IMR-90 (cell line): ENCODE measurements at regions not wholly inside any gene's neighbourhood (a gene's known extent, or its start where the extent isn't known, plus 50 kb on each side); places are given as distances from the start of the nearest gene placed in this dataset.

ENCODE experiments used
- ATAC-seq: fragments of 200-7000 bp; cut with Tn5 transposase; 2 replicates; pipeline ENCODE4 v1.9.1; 2020; ENCODE audit warnings: low read depth, mild to moderate bottlenecking, moderate library complexity
- BruUV-seq: library from RNA; stranded (reverse); fragments of 400-500 nt; replicated peaks from 2 replicates; lab custom pipeline; 2021; lab: Mats Ljungman, UMichigan
- CTCF ChIA-PET: fragments of 300-600 bp; formaldehyde crosslinking; extraction: SDS; loops from one replicate; lab custom pipeline; 2021; ENCODE audit warnings: antibody characterized with exemption; lab: Yijun Ruan, JAX
- POLR2A ChIA-PET: fragments of 300-600 bp; sonication (Branson Sonifier 250); formaldehyde crosslinking; loops from one replicate; lab custom pipeline; 2022; ENCODE audit warnings: antibody characterized with exemption; ENCODE audit not compliant: unreplicated experiment; lab: Charles Lee
- DNase-seq: peaks from one replicate; pipeline ENCODE4 v3.0.0; 2013
- H2AFZ ChIP-seq: replicated peaks from 2 replicates; pipeline ENCODE3; 2013; ENCODE audit warnings: low read length, mild to moderate bottlenecking; ENCODE audit not compliant: poor library complexity
- H2AK5ac ChIP-seq: 2 replicates; pipeline ENCODE4 v1.6.1; 2013; ENCODE audit warnings: low read depth, low read length, inconsistent platforms
- H2AK9ac ChIP-seq: replicated peaks from 2 replicates; pipeline ENCODE3; 2013; ENCODE audit warnings: mild to moderate bottlenecking, low read depth, low read length, moderate library complexity; ENCODE audit not compliant: poor library complexity
- H2BK120ac ChIP-seq: 2 replicates; pipeline ENCODE4 v1.6.1; 2013; ENCODE audit warnings: low read depth, low read length, inconsistent platforms
- H2BK15ac ChIP-seq: 3 replicates; pipeline ENCODE4 v1.6.1; 2013; ENCODE audit warnings: low read depth, low read length, inconsistent platforms
- H2BK20ac ChIP-seq: 2 replicates; pipeline ENCODE4 v1.6.1; 2013; ENCODE audit warnings: low read depth, mild to moderate bottlenecking, inconsistent platforms, low read length, moderate library complexity
- H2BK5ac ChIP-seq: 2 replicates; pipeline ENCODE4 v1.6.1; 2013; ENCODE audit warnings: mild to moderate bottlenecking, low read depth, low read length, inconsistent platforms; ENCODE audit not compliant: poor library complexity, severe bottlenecking
- H3K14ac ChIP-seq: replicated peaks from 2 replicates; pipeline ENCODE4 v1.6.1; 2013; ENCODE audit warnings: low read depth, low read length, inconsistent platforms
- H3K18ac ChIP-seq: 2 replicates; pipeline ENCODE4 v1.6.1; 2013; ENCODE audit warnings: low read depth, low read length, control low read depth
- H3K23ac ChIP-seq: 2 replicates; pipeline ENCODE4 v1.6.1; 2013; ENCODE audit warnings: low read depth, low read length, inconsistent platforms
- H3K27ac ChIP-seq: 2 replicates; pipeline ENCODE4 v1.5.1; 2013; ENCODE audit warnings: mild to moderate bottlenecking, control low read depth, low read length; ENCODE audit not compliant: insufficient read depth
- H3K27me3 ChIP-seq: 2 replicates; pipeline ENCODE4 v1.6.1; 2013; ENCODE audit warnings: low read length; ENCODE audit not compliant: control insufficient read depth, insufficient read depth
- H3K36me3 ChIP-seq: 2 replicates; pipeline ENCODE4 v1.6.1; 2013; ENCODE audit warnings: low read length, mixed read lengths; ENCODE audit not compliant: control insufficient read depth, insufficient read depth
- H3K4ac ChIP-seq: 2 replicates; pipeline ENCODE4 v1.6.1; 2013; ENCODE audit warnings: low read depth, low read length, inconsistent platforms
- H3K4me1 ChIP-seq: 2 replicates; pipeline ENCODE4 v1.6.1; 2013; ENCODE audit warnings: low read length, mixed read lengths; ENCODE audit not compliant: control insufficient read depth, insufficient read depth
- H3K4me2 ChIP-seq: 2 replicates; pipeline ENCODE4 v1.6.1; 2013; ENCODE audit warnings: low read depth, mild to moderate bottlenecking, control low read depth, low read length, moderate library complexity
- H3K4me3 ChIP-seq: 2 replicates; pipeline ENCODE4 v1.5.1; 2013; ENCODE audit warnings: low read depth, mild to moderate bottlenecking, control low read depth, low read length, moderate library complexity; ENCODE audit not compliant: insufficient read depth
- H3K56ac ChIP-seq: 2 replicates; pipeline ENCODE4 v1.6.1; 2013; ENCODE audit warnings: low read length, inconsistent platforms; ENCODE audit not compliant: insufficient read depth; ENCODE audit errors: extremely low read depth
- H3K79me1 ChIP-seq, 2 experiments: 2 replicates each; pipeline ENCODE4 v1.6.1; 2013; ENCODE audit warnings: low read length in 2 of 2, inconsistent platforms in 1 of 2, low read depth in 1 of 2
- H3K9ac ChIP-seq: 2 replicates; pipeline ENCODE4 v1.6.1; 2013; ENCODE audit warnings: low read depth, low read length, control low read depth
- H3K9me1 ChIP-seq: 2 replicates; pipeline ENCODE4 v1.6.1; 2013; ENCODE audit warnings: low read length, inconsistent platforms; ENCODE audit not compliant: insufficient read depth
- H3K9me3 ChIP-seq: 2 replicates; pipeline ENCODE4 v1.6.1; 2013; ENCODE audit warnings: low read length; ENCODE audit not compliant: control insufficient read depth, insufficient read depth
- H4K20me1 ChIP-seq: 2 replicates; pipeline ENCODE4 v1.6.1; 2013; ENCODE audit warnings: low read length, inconsistent platforms; ENCODE audit not compliant: insufficient read depth
- H4K5ac ChIP-seq: 2 replicates; pipeline ENCODE4 v1.6.1; 2013; ENCODE audit warnings: mild to moderate bottlenecking, low read depth, low read length, control low read depth
- H4K8ac ChIP-seq, 2 experiments: 2 replicates each; pipeline ENCODE4 v1.6.1; 2013; ENCODE audit warnings: low read depth in 2 of 2, low read length in 2 of 2, control low read depth in 1 of 2, inconsistent platforms in 1 of 2
- H4K91ac ChIP-seq: 2 replicates; pipeline ENCODE4 v1.6.1; 2013; ENCODE audit warnings: low read depth, low read length, inconsistent platforms; ENCODE audit not compliant: insufficient read depth
- BHLHE40 ChIP-seq: fragments of 150-350 bp; IDR thresholded peaks from 2 replicates; pipeline ENCODE4 v1.6.1; 2016; ENCODE audit warnings: mild to moderate bottlenecking, low read depth, low read length
- MAFK ChIP-seq: IDR thresholded peaks from 2 replicates; pipeline ENCODE4 v1.6.1; 2012; ENCODE audit warnings: low read depth, low read length, improper control_type of control experiment
- MAZ ChIP-seq: IDR thresholded peaks from 2 replicates; pipeline ENCODE4 v1.6.1; 2012; ENCODE audit warnings: low read depth, mild to moderate bottlenecking, low read length, improper control_type of control experiment, moderate library complexity, borderline replicate concordance
- WGBS, 2 experiments: methylation state at CpG; one replicate each; pipeline versions ENCODE4 v1.1.5 to v1.1.7; 2013; ENCODE audit warnings: missing lambda C conversion rate in 2 of 2; ENCODE audit not compliant: insufficient read length in 1 of 2; ENCODE audit errors: extremely low coverage in 2 of 2; 5-methylcytosine and 5-hydroxymethylcytosine counted together
- dilution Hi-C: fragments of 300-500 bp; cut with HindIII; formaldehyde crosslinking; loops from one replicate; pipeline ENCODE4 v1.14.3; 2018; ENCODE audit warnings: low sequenced_read_pairs; ENCODE audit not compliant: unreplicated experiment
- in situ Hi-C: fragments of 300-500 bp; cut with MboI; formaldehyde crosslinking; loops from 3 replicates; pipeline ENCODE4 v1.14.3; 2019; ENCODE audit warnings: low sequenced_read_pairs, inconsistent platforms, mixed read lengths
- intact Hi-C: fragments of 100-400 bp; cut with micrococcal nuclease; formaldehyde crosslinking; loops from 2 replicates; pipeline ENCODE4 v1.10.0; 2022

DNA sequence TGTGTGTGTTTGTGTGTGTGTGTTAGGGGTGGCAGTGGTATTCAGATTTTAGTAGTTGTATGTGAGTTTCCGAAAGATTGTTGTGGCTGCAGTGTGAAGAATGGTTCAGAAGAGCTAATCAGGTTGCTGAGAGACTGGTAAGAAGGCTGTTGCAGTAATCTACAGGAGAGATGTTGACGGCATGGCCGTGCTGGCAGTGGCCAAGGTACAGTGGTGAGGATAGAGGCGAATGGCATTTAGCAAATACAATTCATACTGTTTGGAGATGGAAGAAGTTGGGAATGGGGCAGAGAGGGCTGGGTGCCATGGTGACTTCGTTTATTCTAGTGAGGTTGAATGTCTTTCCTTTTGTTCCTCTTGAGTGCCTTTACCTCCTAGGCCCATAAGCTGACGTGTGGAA is 77.5 kb upstream of the SPATA31D4 start:
- Histone ChIP-seq H4K8ac (no peak overlapping the region), H3K18ac (no peak overlapping the region), H2BK5ac (no peak overlapping the region), H3K9me3 (no peaks in the 10 kb centered on the region), H3K9me1 (no peaks in the 10 kb centered on the region; the same call in 1 of the 2 replicates), H2BK20ac (no peak overlapping the region), H3K23ac (no peak overlapping the region), H2AK5ac (peak overlapping the region; percentile 29; the same call in 1 of the 2 replicates), H3K4me3 (no peak overlapping the region), H3K4me1 (no peaks in the 10 kb centered on the region; the same call in 1 of the 2 replicates), H2AK9ac (no peak overlapping the region), H3K14ac (no peak overlapping the region), H4K20me1 (no peaks in the 10 kb centered on the region), H3K79me1 (no peaks in the 10 kb centered on the region), H3K4ac (no peak overlapping the region), H3K4me2 (no peak overlapping the region), H2BK120ac (no peak overlapping the region), H2BK15ac (no peak overlapping the region), H4K5ac (no peak overlapping the region), H2AFZ (no peak overlapping the region), H3K36me3 (no peaks in the 10 kb centered on the region), H3K9ac (no peak overlapping the region), H3K56ac (no peak overlapping the region), H3K27ac (no peak overlapping the region), H4K91ac (no peak overlapping the region), H3K27me3 (no peaks in the 10 kb centered on the region)
- intact Hi-C loops, result no loop called here
- DNase-seq (no peak), ATAC-seq (no peak)
- no peak for TF ChIP-seq MAFK
- TF ChIP-seq BHLHE40, result no peak
- no peak for TF ChIP-seq MAZ
- 100% methylated on average over 1 of the region's 6 CpGs; no CpG with 5 or more reads in 1 of the 2 experiments for WGBS, 2 experiments
- BruUV-seq, result no TSS peak
- CTCF ChIA-PET, result no interaction called here
- dilution Hi-C loops, result no loop called here
- in situ Hi-C loops, result no loop called here
- POLR2A ChIA-PET, result no interaction called here
